H1 (cell line): ENCODE measurements at regions not wholly inside any gene's neighbourhood (a gene's known extent, or its start where the extent isn't known, plus 50 kb on each side); places are given as distances from the start of the nearest gene placed in this dataset.

Experiments used
- CTCF ChIA-PET: fragments of 300-600 bp; sonication (Branson Sonifier 250); formaldehyde crosslinking; loops from one replicate; lab custom pipeline; 2021; ENCODE audit not compliant: partially characterized antibody; lab: Charles Lee
- POLR2A ChIA-PET: fragments of 300-600 bp; sonication (Branson Sonifier 250); formaldehyde crosslinking; loops from one replicate; lab custom pipeline; 2021; ENCODE audit warnings: inconsistent platforms; ENCODE audit not compliant: partially characterized antibody; lab: Charles Lee
- DNase-seq, 2 experiments: peaks; one replicate each; pipeline versions ENCODE4 v3.0.0 to v3.0.0-alpha.2; 2010 to 2022; ENCODE audit warnings: low spot score in 2 of 2, low read depth in 1 of 2, mixed read lengths in 1 of 2
- FAIRE-seq: peaks from 2 replicates; lab custom pipeline; 2011; peaks lifted over from hg19 to GRCh38; lab: Jason Lieb, UNC
- H2AFZ ChIP-seq: 2 replicates; pipeline ENCODE4 v1.8.1; 2012; ENCODE audit warnings: low read length, inconsistent platforms
- H2AK5ac ChIP-seq: 2 replicates; pipeline ENCODE4 v1.6.1; 2013; ENCODE audit warnings: low read depth, low read length
- H2BK120ac ChIP-seq: replicated peaks from 2 replicates; pipeline ENCODE3; 2013; ENCODE audit warnings: low read depth, low read length, inconsistent platforms
- H2BK12ac ChIP-seq: 2 replicates; pipeline ENCODE4 v1.6.1; 2013; ENCODE audit warnings: low read depth, low read length
- H2BK15ac ChIP-seq: 2 replicates; pipeline ENCODE4 v1.6.1; 2013; ENCODE audit warnings: low read length
- H2BK20ac ChIP-seq: 2 replicates; pipeline ENCODE4 v1.6.1; 2013; ENCODE audit warnings: low read length
- H2BK5ac ChIP-seq: 2 replicates; pipeline ENCODE4 v1.6.1; 2013; ENCODE audit warnings: low read depth, low read length
- H3K14ac ChIP-seq: 2 replicates; pipeline ENCODE4 v1.6.1; 2013; ENCODE audit warnings: inconsistent platforms; ENCODE audit not compliant: insufficient read length
- H3K18ac ChIP-seq: 2 replicates; pipeline ENCODE4 v1.6.1; 2013; ENCODE audit warnings: low read length; ENCODE audit errors: extremely low read depth
- H3K23ac ChIP-seq: 2 replicates; pipeline ENCODE4 v1.6.1; 2013; ENCODE audit warnings: inconsistent platforms; ENCODE audit not compliant: insufficient read length
- H3K23me2 ChIP-seq: 2 replicates; pipeline ENCODE4 v1.6.1; 2013; ENCODE audit warnings: low read depth, low read length
- H3K27ac ChIP-seq: 2 replicates; pipeline ENCODE4 v1.6.1; 2011; ENCODE audit warnings: low read depth, low read length, inconsistent platforms
- H3K27me3 ChIP-seq, 4 experiments: replicated peaks in 1 of 4; 1 replicate in 1 of 4; 2 replicates in 3 of 4; pipeline versions ENCODE4 v1.6.1 to v1.8.1; 2011 to 2013; ENCODE audit warnings: low read length in 3 of 4, mild to moderate bottlenecking in 3 of 4, inconsistent platforms in 2 of 4, mixed read lengths in 2 of 4, moderate library complexity in 1 of 4; ENCODE audit not compliant: control insufficient read depth in 3 of 4, insufficient read depth in 3 of 4; ENCODE audit errors: extremely low read depth in 1 of 4
- H3K36me3 ChIP-seq, 4 experiments: 2 replicates each; pipeline versions ENCODE4 v1.6.1 to v1.8.1; 2011 to 2013; ENCODE audit warnings: mild to moderate bottlenecking in 4 of 4, low read length in 3 of 4, moderate library complexity in 2 of 4, control low read depth in 1 of 4, inconsistent platforms in 1 of 4; ENCODE audit not compliant: insufficient read depth in 4 of 4, control insufficient read depth in 2 of 4
- H3K4ac ChIP-seq: replicated peaks from 2 replicates; pipeline ENCODE3; 2013; ENCODE audit warnings: low read length, low read depth, mixed read lengths, inconsistent platforms; ENCODE audit not compliant: insufficient read length
- H3K4me1 ChIP-seq, 4 experiments: replicated peaks in 1 of 4; 1 replicate in 1 of 4; 2 replicates in 3 of 4; pipeline versions ENCODE4 v1.6.1 to v1.8.1; 2011 to 2013; ENCODE audit warnings: low read length in 3 of 4, inconsistent platforms in 2 of 4, mixed read lengths in 1 of 4; ENCODE audit not compliant: insufficient read depth in 4 of 4, control insufficient read depth in 3 of 4
- H3K4me2 ChIP-seq, 2 experiments: 2 replicates each; pipeline versions ENCODE4 v1.6.1 to v1.8.1; 2011 to 2013; ENCODE audit warnings: low read depth in 2 of 2, low read length in 2 of 2, control low read depth in 1 of 2, inconsistent platforms in 1 of 2, mild to moderate bottlenecking in 1 of 2; ENCODE audit not compliant: insufficient read depth in 1 of 2
- H3K4me3 ChIP-seq, 4 experiments: fragments of 200-600, 300-600 bp in 1 of 4; sonication (generic), shearing (Covaris generic), sonication (Bioruptor Twin) in 1 of 4; 2 replicates each; pipeline versions ENCODE4 v1.5.1 to v1.8.1; 2011 to 2016; ENCODE audit warnings: low read length in 4 of 4, low read depth in 3 of 4, control low read depth in 2 of 4, inconsistent platforms in 2 of 4, mild to moderate bottlenecking in 2 of 4, mixed read lengths in 1 of 4, moderate library complexity in 1 of 4; ENCODE audit not compliant: insufficient read depth in 2 of 4; ENCODE audit errors: extremely low read depth in 1 of 4
- H3K56ac ChIP-seq: replicated peaks from 2 replicates; pipeline ENCODE3; 2013; ENCODE audit warnings: low read depth, mild to moderate bottlenecking, mixed read lengths, low read length, inconsistent platforms; ENCODE audit not compliant: insufficient read length
- H3K79me1 ChIP-seq: 2 replicates; pipeline ENCODE4 v1.6.1; 2013; ENCODE audit warnings: low read depth, low read length, control low read depth
- H3K79me2 ChIP-seq, 2 experiments: 2 replicates each; pipeline versions ENCODE4 v1.6.1 to v1.8.1; 2012 to 2013; ENCODE audit warnings: low read length in 2 of 2, mild to moderate bottlenecking in 2 of 2, inconsistent platforms in 1 of 2; ENCODE audit not compliant: insufficient read depth in 2 of 2, control insufficient read depth in 1 of 2
- H3K9ac ChIP-seq, 4 experiments: replicated peaks in 1 of 4; 1 replicate in 1 of 4; 2 replicates in 3 of 4; pipeline versions ENCODE4 v1.6.1 to v1.8.1; 2011 to 2013; ENCODE audit warnings: low read depth in 3 of 4, low read length in 3 of 4, control low read depth in 2 of 4, mild to moderate bottlenecking in 2 of 4, moderate library complexity in 2 of 4, inconsistent platforms in 1 of 4; ENCODE audit errors: extremely low read depth in 1 of 4
- H3K9me3 ChIP-seq, 2 experiments: 2 replicates each; pipeline versions ENCODE4 v1.6.1 to v1.8.1; 2012 to 2013; ENCODE audit warnings: mild to moderate bottlenecking in 2 of 2, moderate library complexity in 2 of 2, control low read depth in 1 of 2, inconsistent platforms in 1 of 2, low read depth in 1 of 2, low read length in 1 of 2, mixed read lengths in 1 of 2; ENCODE audit not compliant: insufficient read depth in 2 of 2
- H4K20me1 ChIP-seq, 2 experiments: replicated peaks in 1 of 2; 2 replicates each; pipeline versions ENCODE3 to v1.8.1; 2011 to 2013; ENCODE audit warnings: inconsistent platforms in 2 of 2, low read length in 2 of 2, mild to moderate bottlenecking in 1 of 2; ENCODE audit not compliant: insufficient read depth in 2 of 2, control insufficient read depth in 1 of 2
- H4K5ac ChIP-seq: 2 replicates; pipeline ENCODE4 v1.6.1; 2013; ENCODE audit warnings: low read length, low read depth, mixed read lengths, inconsistent platforms; ENCODE audit not compliant: insufficient read length
- H4K8ac ChIP-seq: 2 replicates; pipeline ENCODE4 v1.8.0; 2013; ENCODE audit warnings: mild to moderate bottlenecking, moderate library complexity, low read length, inconsistent platforms; ENCODE audit not compliant: insufficient read depth; ENCODE audit errors: extremely low read depth
- H4K91ac ChIP-seq: replicated peaks from 2 replicates; pipeline ENCODE3; 2013; ENCODE audit warnings: low read length, mixed read lengths, inconsistent platforms; ENCODE audit not compliant: insufficient read length
- BACH1 ChIP-seq: IDR thresholded peaks from 2 replicates; pipeline ENCODE4 v1.6.1; 2012; ENCODE audit warnings: low read length, improper control_type of control experiment
- BCL11A ChIP-seq, 2 experiments: IDR thresholded peaks; one replicate each; pipeline ENCODE4 v1.6.1; 2011; ENCODE audit warnings: low read depth in 2 of 2, low read length in 2 of 2, mild to moderate bottlenecking in 2 of 2
- CREB1 ChIP-seq: IDR thresholded peaks from 2 replicates; pipeline ENCODE4 v1.6.1; 2012; ENCODE audit warnings: inconsistent platforms
- MAFK ChIP-seq: IDR thresholded peaks from 2 replicates; pipeline ENCODE4 v1.6.1; 2012; ENCODE audit warnings: low read depth, mild to moderate bottlenecking, improper control_type of control experiment, low read length
- PHF8 ChIP-seq: fragments of 200-600 bp; sonication (generic); conservative IDR thresholded peaks from 2 replicates; pipeline ENCODE4 v1.7.1; 2012; ENCODE audit warnings: low read depth, mild to moderate bottlenecking, inconsistent platforms, low read length, moderate library complexity
- SAP30 ChIP-seq: fragments of 300-600 bp; sonication (generic); IDR thresholded peaks from 2 replicates; pipeline ENCODE4 v1.7.1; 2012; ENCODE audit warnings: low read length, moderate library complexity, mild to moderate bottlenecking, inconsistent platforms; ENCODE audit not compliant: insufficient read depth, insufficient replicate concordance
- SP4 ChIP-seq: IDR thresholded peaks from 2 replicates; pipeline ENCODE4 v1.6.1; 2012; ENCODE audit warnings: low read length, inconsistent platforms
- WGBS, 2 experiments: shearing (Covaris generic) in 1 of 2; methylation state at CpG; one replicate each; pipeline versions ENCODE4 v1.1.6 to v1.1.7; 2013 to 2015; ENCODE audit warnings: low lambda C conversion rate in 2 of 2, mixed read lengths in 2 of 2, inconsistent platforms in 1 of 2, low coverage in 1 of 2, missing lambda C conversion rate in 1 of 2; ENCODE audit not compliant: insufficient replicate concordance in 2 of 2, insufficient coverage in 1 of 2, insufficient read length in 1 of 2; ENCODE audit errors: extremely low coverage in 1 of 2, missing lambda C conversion rate in 1 of 2; 5-methylcytosine and 5-hydroxymethylcytosine counted together

DNA sequence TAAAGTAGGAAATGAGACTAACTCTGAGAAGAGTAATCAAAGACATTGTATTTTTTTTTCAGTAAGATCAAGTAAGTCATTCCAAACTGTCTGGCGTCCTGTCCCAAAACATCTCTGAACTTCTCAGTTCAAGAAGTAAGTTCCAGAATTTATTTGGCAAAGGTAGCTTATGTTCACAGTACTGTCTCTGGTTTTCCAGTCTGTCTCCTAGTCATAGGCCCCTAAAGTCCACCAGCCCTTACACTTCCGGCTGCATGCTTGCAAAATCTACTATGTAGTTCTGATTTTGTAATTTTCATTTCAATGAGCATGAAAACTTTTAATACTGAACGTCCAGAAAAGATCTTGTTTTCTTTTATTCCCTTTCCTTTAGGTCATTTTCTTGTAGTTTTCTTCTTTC, 61.4 kb upstream of the S1PR1 start:
- Histone ChIP-seq H2BK12ac (no peak overlapping the region), H3K79me1 (no peaks in the 10 kb centered on the region), H2BK120ac (no peak overlapping the region), H3K4me1 (no peaks in the 10 kb centered on the region), H4K5ac (no peak overlapping the region), H3K56ac (no peak overlapping the region), H2BK15ac (no peak overlapping the region), H3K14ac (no peak overlapping the region), H3K79me2 (no peaks in the 10 kb centered on the region), H3K27me3 (no peaks in the 10 kb centered on the region), H3K4ac (no peak overlapping the region), H2BK20ac (no peak overlapping the region), H2AK5ac (no peak overlapping the region), H3K27ac (no peak overlapping the region), H3K4me2 (no peak overlapping the region), H3K9me3 (no peaks in the 10 kb centered on the region), H3K23ac (no peak overlapping the region), H3K36me3 (no peaks in the 10 kb centered on the region), H4K91ac (no peak overlapping the region), H4K8ac (no peak overlapping the region), H4K20me1 (no peaks in the 10 kb centered on the region), H3K9ac (no peak overlapping the region), H3K4me3 (no peak overlapping the region), H3K23me2 (no peaks in the 10 kb centered on the region), H3K18ac (no peak overlapping the region), H2AFZ (no peak overlapping the region), H2BK5ac (no peak overlapping the region)
- FAIRE-seq (no peak), DNase-seq (no peak)
- 96% methylated on average over 3 of the region's 3 CpGs; no CpG with 5 or more reads in 1 of the 2 experiments for WGBS, 2 experiments
- ChIA-PET POLR2A (no interaction called here), CTCF (interaction anchor here (0.7 to 1.7 kb wide), 5 partner anchors 11 to 295 kb away, joined by 3 to 4 read pairs (median 3); no protein-coding TSS in a partner anchor)
- TF ChIP-seq MAFK, result no peak
- TF ChIP-seq SP4, result no peak
- TF ChIP-seq BACH1, result no peak
- TF ChIP-seq SAP30, result no peak
- TF ChIP-seq CREB1, result no peak
- no peak for TF ChIP-seq BCL11A (IDR thresholded peaks at IDR 0.05; ENCODE audit: low read depth in 2 of 2, low read length in 2 of 2)
- no peak for TF ChIP-seq PHF8
